Lung (tissue), 11 donors: ENCODE measurements at regions not wholly inside any gene's neighbourhood (a gene's known extent, or its start where the extent isn't known, plus 50 kb on each side); places are given as distances from the start of the nearest gene placed in this dataset.
A peak's percentile ranks its signal among the peaks of the same experiment; 100 is the strongest.

Source experiments
- ATAC-seq: fragments of 200-7000 bp; cut with Tn5 transposase; one replicate; pipeline ENCODE4 v1.9.1; 2020; ENCODE audit warnings: moderate number of reproducible peaks; ENCODE audit not compliant: insufficient read depth, low FRiP score
- DNase-seq, 3 donors: peaks; one replicate each; pipeline ENCODE4 v3.0.0-alpha.2; 2013 to 2017
- H3K27ac ChIP-seq, 2 donors: one replicate each; pipeline ENCODE4 v1.5.1; 2013; ENCODE audit warnings: mild to moderate bottlenecking in 2 of 2, moderate library complexity in 2 of 2, control low read depth in 1 of 2, inconsistent platforms in 1 of 2, low read depth in 1 of 2, low read length in 1 of 2
- H3K27me3 ChIP-seq, 3 donors: one replicate each; pipeline ENCODE4 v1.5.1; 2013; ENCODE audit warnings: low read length in 2 of 3; ENCODE audit not compliant: control insufficient read depth in 3 of 3, insufficient read depth in 3 of 3
- H3K36me3 ChIP-seq, 4 donors: one replicate each; pipeline ENCODE4 v1.5.1; 2013; ENCODE audit warnings: low read length in 4 of 4, mild to moderate bottlenecking in 1 of 4, moderate library complexity in 1 of 4; ENCODE audit not compliant: control insufficient read depth in 4 of 4, insufficient read depth in 4 of 4
- H3K4me1 ChIP-seq, 5 donors: one replicate each; pipeline ENCODE4 v1.5.1; 2013; ENCODE audit warnings: low read length in 5 of 5, mild to moderate bottlenecking in 2 of 5, moderate library complexity in 1 of 5; ENCODE audit not compliant: control insufficient read depth in 5 of 5, insufficient read depth in 5 of 5
- H3K4me3 ChIP-seq: one replicate; pipeline ENCODE4 v1.5.1; 2013; ENCODE audit warnings: mild to moderate bottlenecking, control low read depth, moderate library complexity
- H3K9ac ChIP-seq, 2 donors: one replicate each; pipeline ENCODE4 v1.5.1; 2013; ENCODE audit warnings: low read length in 2 of 2, control low read depth in 1 of 2; ENCODE audit not compliant: insufficient read depth in 1 of 2
- H3K9me3 ChIP-seq, 4 donors: one replicate each; pipeline ENCODE4 v1.5.1; 2013; ENCODE audit warnings: low read length in 3 of 4, mild to moderate bottlenecking in 1 of 4, moderate library complexity in 1 of 4; ENCODE audit not compliant: control insufficient read depth in 4 of 4, insufficient read depth in 3 of 4
- WGBS, 2 donors: extraction: QIAGEN DNeasy Blood & Tissue Kit; methylation state at CpG; one replicate each; pipeline ENCODE4 v1.1.7; 2013; 5-methylcytosine and 5-hydroxymethylcytosine counted together
- TF ChIP-seq, protein P1 (sequence below): IDR thresholded peaks from 2 replicates; pipeline ENCODE4 v1.5.1; 2012; ENCODE audit warnings: mild to moderate bottlenecking; ENCODE audit errors: control extremely low read depth, extremely low read depth
- donor health status: control.
- donor health status: control.
- donor health status: Bipolar disorder and iron deficiency.
- donor health status: healthy.
- donor health status: DM: yes; HTN: yes; CAD: no.

DNA sequence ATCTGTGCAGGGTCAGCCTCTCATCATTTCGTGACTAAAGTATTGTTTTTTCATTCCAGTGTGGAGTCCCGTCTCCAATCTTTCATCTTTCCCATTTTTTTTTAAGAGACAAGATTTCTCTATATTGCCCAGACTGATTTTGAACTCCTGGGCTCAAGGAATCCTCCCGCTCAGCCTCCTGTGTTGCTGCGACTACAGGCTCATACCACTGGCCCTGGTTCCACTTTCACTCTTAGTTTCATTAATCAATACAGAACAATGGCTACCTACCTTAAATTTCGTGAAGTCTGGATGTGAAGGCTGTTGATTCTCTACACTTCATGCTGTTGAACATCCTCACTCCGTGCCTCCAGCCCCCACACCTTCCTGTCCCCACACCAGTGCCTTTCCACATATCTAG, 97.7 kb upstream of the GREM2 start:
- ATAC-seq (no peak), DNase-seq (no peak)
- Histone ChIP-seq H3K9me3 (no peaks in the 10 kb centered on the region), H3K4me3 (no peak overlapping the region), H3K36me3 (no peaks in the 10 kb centered on the region), H3K27ac (no peak overlapping the region), H3K9ac (no peak overlapping the region), H3K4me1 (peaks cover 0 to 10% (median 0%) of the 10 kb centered on the region in 5 donors), H3K27me3 (no peaks in the 10 kb centered on the region)
- TF ChIP-seq, protein P1, sequence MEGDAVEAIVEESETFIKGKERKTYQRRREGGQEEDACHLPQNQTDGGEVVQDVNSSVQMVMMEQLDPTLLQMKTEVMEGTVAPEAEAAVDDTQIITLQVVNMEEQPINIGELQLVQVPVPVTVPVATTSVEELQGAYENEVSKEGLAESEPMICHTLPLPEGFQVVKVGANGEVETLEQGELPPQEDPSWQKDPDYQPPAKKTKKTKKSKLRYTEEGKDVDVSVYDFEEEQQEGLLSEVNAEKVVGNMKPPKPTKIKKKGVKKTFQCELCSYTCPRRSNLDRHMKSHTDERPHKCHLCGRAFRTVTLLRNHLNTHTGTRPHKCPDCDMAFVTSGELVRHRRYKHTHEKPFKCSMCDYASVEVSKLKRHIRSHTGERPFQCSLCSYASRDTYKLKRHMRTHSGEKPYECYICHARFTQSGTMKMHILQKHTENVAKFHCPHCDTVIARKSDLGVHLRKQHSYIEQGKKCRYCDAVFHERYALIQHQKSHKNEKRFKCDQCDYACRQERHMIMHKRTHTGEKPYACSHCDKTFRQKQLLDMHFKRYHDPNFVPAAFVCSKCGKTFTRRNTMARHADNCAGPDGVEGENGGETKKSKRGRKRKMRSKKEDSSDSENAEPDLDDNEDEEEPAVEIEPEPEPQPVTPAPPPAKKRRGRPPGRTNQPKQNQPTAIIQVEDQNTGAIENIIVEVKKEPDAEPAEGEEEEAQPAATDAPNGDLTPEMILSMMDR, result no peak
- whole genome bisulfite sequencing, 2 donors, result 72 to 86% methylated on average over 6 of the region's 6 CpGs

DNA sequence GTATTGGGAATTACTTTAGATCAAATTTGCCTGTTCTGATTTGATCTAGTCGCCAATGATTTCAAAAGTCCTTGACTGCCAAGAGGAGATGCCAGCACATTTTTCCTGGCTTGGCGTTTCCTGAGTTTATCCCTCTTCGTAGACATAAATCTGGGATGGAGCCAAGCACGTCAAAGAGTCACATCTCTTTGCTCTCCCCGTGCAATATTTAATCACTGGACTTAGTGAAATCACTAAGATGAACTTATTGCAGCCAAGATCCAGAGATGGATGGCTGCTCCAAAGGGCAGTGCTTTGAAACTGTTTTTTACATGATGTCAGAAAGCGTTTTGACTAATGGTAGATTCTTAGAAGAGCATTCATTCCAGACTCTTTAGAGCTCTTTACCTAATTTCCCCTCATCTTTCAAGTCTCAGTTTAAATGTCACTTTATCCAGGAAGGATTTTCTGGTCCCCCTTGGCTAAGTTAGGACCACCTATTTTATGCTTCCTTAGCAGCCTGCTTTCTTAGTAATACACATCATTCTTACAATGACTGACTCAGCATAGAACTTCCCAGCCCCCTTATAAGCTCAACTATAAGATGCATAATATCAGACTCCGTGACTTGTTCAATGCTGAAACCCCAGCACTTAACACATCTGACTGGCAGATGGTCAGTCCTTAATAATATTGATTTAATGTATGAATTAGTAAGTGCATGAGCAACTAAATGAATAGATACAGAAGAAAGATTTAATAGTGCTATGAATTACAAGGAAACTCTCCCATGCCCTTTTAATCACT, 94.4 kb upstream of the GREM2 start:
- ATAC-seq (no peak), DNase-seq (peak in 2 of 3 donors; percentile 16 to 24)
- Histone ChIP-seq H3K27ac (no peak overlapping the region), H3K4me1 (peaks cover 0 to 10% (median 0%) of the 10 kb centered on the region in 5 donors), H3K36me3 (no peaks in the 10 kb centered on the region), H3K9me3 (no peaks in the 10 kb centered on the region), H3K27me3 (no peaks in the 10 kb centered on the region), H3K9ac (no peak overlapping the region), H3K4me3 (no peak overlapping the region)
- 50 to 71% methylated on average over 7 of the region's 7 CpGs for WGBS, 2 donors
- TF ChIP-seq, protein P1, result no peak

DNA sequence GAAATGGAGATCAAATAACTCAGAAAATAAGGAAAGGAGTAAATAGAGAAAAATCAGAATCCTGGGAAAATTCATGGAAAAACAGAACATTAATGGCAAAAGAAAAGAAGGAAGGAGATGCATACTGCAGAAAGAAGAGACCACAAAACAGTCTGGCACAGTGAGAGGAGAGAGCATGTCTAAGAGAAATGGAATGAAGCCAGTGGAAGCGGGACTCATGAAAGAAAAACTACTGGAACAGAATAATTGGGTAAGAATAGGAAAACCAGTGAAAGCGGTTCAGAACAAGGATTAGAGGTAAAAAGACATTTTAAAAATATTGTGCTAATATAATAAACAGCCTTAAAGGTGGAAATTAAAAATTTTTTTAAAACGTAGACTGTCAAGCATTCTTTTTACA, 93.6 kb upstream of the GREM2 start:
- Histone ChIP-seq H3K4me3 (no peak overlapping the region), H3K9ac (no peak overlapping the region), H3K9me3 (peaks cover 0 to 2% (median 0%) of the 10 kb centered on the region in 4 donors), H3K36me3 (no peaks in the 10 kb centered on the region), H3K27me3 (no peaks in the 10 kb centered on the region), H3K4me1 (peaks cover 0 to 10% (median 0%) of the 10 kb centered on the region in 5 donors), H3K27ac (no peak overlapping the region)
- ATAC-seq (no peak), DNase-seq (peak in 2 of 3 donors; percentile 31 to 48)
- TF ChIP-seq, protein P1, result no peak
- WGBS, 2 donors, result 72 to 79% methylated on average over 3 of the region's 3 CpGs
